AG04449 (cell line): ENCODE measurements at regions not wholly inside any gene's neighbourhood (a gene's known extent, or its start where the extent isn't known, plus 50 kb on each side); places are given as distances from the start of the nearest gene placed in this dataset.

ENCODE experiments used
- CTCF ChIA-PET: fragments of 350-600 bp; formaldehyde crosslinking; extraction: SDS; loops from one replicate; lab custom pipeline; 2021; ENCODE audit warnings: antibody characterized with exemption; lab: Yijun Ruan, JAX
- POLR2A ChIA-PET: fragments of 400-600, 350-600 bp; formaldehyde crosslinking; extraction: SDS; loops from one replicate; lab custom pipeline; 2020; ENCODE audit warnings: antibody characterized with exemption, inconsistent platforms; lab: Yijun Ruan, JAX
- DNase-seq: peaks from one replicate; pipeline ENCODE4 v3.0.0-alpha.2; 2010; ENCODE audit warnings: low read depth, low spot score
- H3K4me3 ChIP-seq: 2 replicates; pipeline ENCODE4 v1.5.1; 2011; ENCODE audit warnings: low read depth, mild to moderate bottlenecking, control low read depth, low read length
- TF ChIP-seq, protein P1 (sequence below): IDR thresholded peaks from one replicate; pipeline ENCODE4 v1.5.1; 2011; ENCODE audit warnings: mild to moderate bottlenecking, moderate library complexity, low read length, control low read depth, inconsistent platforms; ENCODE audit not compliant: insufficient read depth; ENCODE audit errors: missing control alignments

DNA sequence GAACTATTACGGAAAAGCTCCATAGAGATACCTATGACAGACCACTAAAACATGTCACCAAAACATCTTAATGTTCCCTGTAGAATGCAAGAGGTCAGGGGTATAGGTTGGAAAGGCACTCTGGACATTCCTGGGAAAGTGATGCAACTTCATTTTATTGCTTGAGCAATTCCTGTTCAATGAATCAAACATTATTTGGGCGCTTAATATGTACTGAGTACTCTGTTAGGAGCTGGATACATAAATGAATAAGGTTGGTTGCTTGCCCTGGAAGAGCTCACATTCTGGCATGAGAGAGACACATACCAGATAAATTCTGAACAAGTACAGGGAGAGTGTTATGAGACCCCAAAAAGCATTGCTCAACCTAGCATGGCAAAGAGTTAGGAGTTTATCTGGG lies 408.9 kb upstream of the DMAC1 start:
- TF ChIP-seq, protein P1, sequence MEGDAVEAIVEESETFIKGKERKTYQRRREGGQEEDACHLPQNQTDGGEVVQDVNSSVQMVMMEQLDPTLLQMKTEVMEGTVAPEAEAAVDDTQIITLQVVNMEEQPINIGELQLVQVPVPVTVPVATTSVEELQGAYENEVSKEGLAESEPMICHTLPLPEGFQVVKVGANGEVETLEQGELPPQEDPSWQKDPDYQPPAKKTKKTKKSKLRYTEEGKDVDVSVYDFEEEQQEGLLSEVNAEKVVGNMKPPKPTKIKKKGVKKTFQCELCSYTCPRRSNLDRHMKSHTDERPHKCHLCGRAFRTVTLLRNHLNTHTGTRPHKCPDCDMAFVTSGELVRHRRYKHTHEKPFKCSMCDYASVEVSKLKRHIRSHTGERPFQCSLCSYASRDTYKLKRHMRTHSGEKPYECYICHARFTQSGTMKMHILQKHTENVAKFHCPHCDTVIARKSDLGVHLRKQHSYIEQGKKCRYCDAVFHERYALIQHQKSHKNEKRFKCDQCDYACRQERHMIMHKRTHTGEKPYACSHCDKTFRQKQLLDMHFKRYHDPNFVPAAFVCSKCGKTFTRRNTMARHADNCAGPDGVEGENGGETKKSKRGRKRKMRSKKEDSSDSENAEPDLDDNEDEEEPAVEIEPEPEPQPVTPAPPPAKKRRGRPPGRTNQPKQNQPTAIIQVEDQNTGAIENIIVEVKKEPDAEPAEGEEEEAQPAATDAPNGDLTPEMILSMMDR = no peak
- no peak for DNase-seq
- no peak overlapping the region for H3K4me3 ChIP-seq
- ChIA-PET POLR2A (no interaction called here), CTCF (no interaction called here)

GRCh38 chr9:8207596-8207995 lies 408.0 kb upstream of the DMAC1 start:
- TF ChIP-seq, protein P1 = no peak
- no peak for DNase-seq
- ChIA-PET CTCF (no interaction called here), POLR2A (no interaction called here)
- H3K4me3 ChIP-seq = no peak overlapping the region

- ChIA-PET CTCF (no interaction called here), POLR2A (no interaction called here)
- no peak overlapping the region for H3K4me3 ChIP-seq
- TF ChIP-seq, protein P1 = no peak
- DNase-seq = no peak
These were observed 407.1 kb upstream of the DMAC1 start for GRCh38 chr9:8206720-8207119.

DNA sequence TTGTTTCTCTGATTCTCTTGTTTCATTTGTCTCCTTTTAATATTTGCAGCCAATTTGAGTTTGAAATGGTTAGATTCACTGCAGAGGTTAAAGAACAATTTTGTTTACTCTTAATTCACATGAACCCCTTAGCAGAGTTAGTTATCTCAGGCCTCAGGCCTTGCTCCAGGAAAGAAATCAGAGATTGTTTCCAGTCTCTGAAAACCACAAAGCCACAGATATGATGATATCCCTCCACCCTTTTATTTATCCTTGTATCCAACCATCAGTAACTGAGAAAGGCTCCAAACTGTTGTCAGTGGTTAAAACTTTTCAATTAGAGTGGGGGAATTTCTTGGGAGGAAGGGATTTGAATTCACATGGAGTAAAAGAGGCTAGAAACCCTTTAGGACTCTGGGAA lies 406.0 kb upstream of the DMAC1 start:
- TF ChIP-seq, protein P1 = no peak
- H3K4me3 ChIP-seq = no peak overlapping the region
- ChIA-PET POLR2A (no interaction called here), CTCF (no interaction called here)
- DNase-seq = no peak

DNA sequence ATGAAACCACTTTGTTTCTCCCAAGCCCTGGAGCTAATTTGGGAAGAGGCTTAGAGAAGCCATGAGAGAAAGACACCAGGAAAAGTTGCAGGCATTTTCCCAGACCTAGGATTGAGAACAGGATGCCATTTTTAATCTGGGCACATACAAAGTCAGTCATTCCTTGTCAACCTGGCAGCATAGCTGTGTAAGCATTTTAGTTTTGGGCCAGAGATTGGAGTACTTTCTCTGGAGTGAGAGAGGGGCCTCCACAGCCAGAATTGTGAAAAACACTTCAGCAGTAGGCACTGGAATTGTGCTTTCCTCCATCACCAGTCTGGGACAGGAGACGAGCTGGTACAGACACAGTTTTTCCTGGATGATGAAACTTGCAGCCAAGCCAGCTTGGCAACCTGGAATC lies 390.3 kb upstream of the DMAC1 start:
- H3K4me3 ChIP-seq = no peak overlapping the region
- ChIA-PET POLR2A (no interaction called here), CTCF (no interaction called here)
- DNase-seq = no peak
- TF ChIP-seq, protein P1 = no peak

DNA sequence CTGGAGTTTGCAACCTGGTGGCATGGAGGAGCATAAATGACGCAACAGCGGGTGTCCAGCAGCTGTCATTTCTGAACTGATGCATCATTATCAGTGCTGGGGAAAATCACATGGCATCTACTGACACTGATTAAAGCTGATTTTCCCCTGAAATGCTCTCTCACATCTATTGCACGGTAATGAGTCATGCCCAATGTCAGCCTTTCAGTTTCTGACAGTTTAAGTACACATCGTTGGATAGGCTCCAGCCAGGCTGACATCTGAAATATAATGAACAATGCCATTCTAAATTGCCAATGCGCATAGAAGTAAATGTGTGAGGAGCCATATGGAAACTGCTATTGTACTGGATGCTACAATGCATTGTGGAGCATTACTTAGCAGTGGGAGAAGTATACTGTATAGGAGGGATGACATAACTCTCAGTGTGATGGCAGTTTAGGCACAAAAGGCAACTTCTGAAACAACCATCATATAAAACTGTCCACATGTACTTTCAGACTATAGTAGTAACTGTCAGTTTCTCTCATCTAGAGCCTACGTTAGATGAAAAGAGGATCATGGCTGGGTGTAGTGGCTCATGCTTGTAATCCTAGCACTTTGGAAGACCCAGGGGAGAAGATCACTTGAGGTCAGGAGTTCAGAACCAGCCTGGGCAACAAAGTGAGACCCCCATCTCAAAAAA lies 389.3 kb upstream of the DMAC1 start:
- POLR2A ChIA-PET = no interaction called here
- no peak overlapping the region for H3K4me3 ChIP-seq
- no peak for DNase-seq
- CTCF ChIA-PET = no interaction called here
- TF ChIP-seq, protein P1 = no peak
